ENCODE measurements at regions not wholly inside any gene's neighbourhood (a gene's known extent, or its start where the extent isn't known, plus 50 kb on each side); places are given as distances from the start of the nearest gene placed in this dataset.

GRCh38 chr3:80994767-80995166, 766.7 kb downstream of the GBE1 start:
- no peak for TF ChIP-seq CTCF (IDR thresholded peaks at IDR 0.05; ENCODE audit: insufficient read depth, low read length, poor library complexity, severe bottlenecking)
- Histone ChIP-seq H3K27me3 (ENCODE audit: control insufficient read depth, insufficient read depth, low read length) (no peaks in the 10 kb centered on the region), H3K36me3 (ENCODE audit: control insufficient read depth, insufficient read depth, low read length) (no peaks in the 10 kb centered on the region), H3K4me3 (ENCODE audit: low read depth, low read length) (no peak overlapping the region)
- DNase-seq (ENCODE audit: low read depth): no peak

- H3K27me3 ChIP-seq (ENCODE audit: control insufficient read depth, insufficient read depth, low read length): no peaks in the 10 kb centered on the region
- H3K36me3 ChIP-seq (ENCODE audit: control insufficient read depth, insufficient read depth, low read length): no peaks in the 10 kb centered on the region
- no peak for TF ChIP-seq CTCF (IDR thresholded peaks at IDR 0.05; ENCODE audit: insufficient read depth, low read length, poor library complexity, severe bottlenecking)
- no peak overlapping the region for H3K4me3 ChIP-seq (ENCODE audit: low read depth, low read length)
- DNase-seq (ENCODE audit: low read depth): no peak
Observed at GRCh38 chr3:80994085-80994665, 767.3 kb downstream of the GBE1 start.

- no peak for TF ChIP-seq CTCF (IDR thresholded peaks at IDR 0.05; ENCODE audit: insufficient read depth, low read length, poor library complexity, severe bottlenecking)
- Histone ChIP-seq H3K36me3 (ENCODE audit: control insufficient read depth, insufficient read depth, low read length) (no peaks in the 10 kb centered on the region), H3K4me3 (ENCODE audit: low read depth, low read length) (no peak overlapping the region), H3K27me3 (ENCODE audit: control insufficient read depth, insufficient read depth, low read length) (no peaks in the 10 kb centered on the region)
- no peak for DNase-seq (ENCODE audit: low read depth)
Observed at GRCh38 chr3:80993241-80993945, 768.1 kb downstream of the GBE1 start.

- no peak for TF ChIP-seq CTCF (IDR thresholded peaks at IDR 0.05; ENCODE audit: insufficient read depth, low read length, poor library complexity, severe bottlenecking)
- no peaks in the 10 kb centered on the region for H3K36me3 ChIP-seq (ENCODE audit: control insufficient read depth, insufficient read depth, low read length)
- no peaks in the 10 kb centered on the region for H3K27me3 ChIP-seq (ENCODE audit: control insufficient read depth, insufficient read depth, low read length)
- no peak for DNase-seq (ENCODE audit: low read depth)
- no peak overlapping the region for H3K4me3 ChIP-seq (ENCODE audit: low read depth, low read length)
Observed at GRCh38 chr3:80983753-80984152, 777.7 kb downstream of the GBE1 start.

- no peak overlapping the region for H3K4me3 ChIP-seq (ENCODE audit: low read depth, low read length)
- H3K27me3 ChIP-seq (ENCODE audit: control insufficient read depth, insufficient read depth, low read length): no peaks in the 10 kb centered on the region
- no peak for DNase-seq (ENCODE audit: low read depth)
- no peaks in the 10 kb centered on the region for H3K36me3 ChIP-seq (ENCODE audit: control insufficient read depth, insufficient read depth, low read length)
- no peak for TF ChIP-seq CTCF (IDR thresholded peaks at IDR 0.05; ENCODE audit: insufficient read depth, low read length, poor library complexity, severe bottlenecking)
Observed at GRCh38 chr3:80978216-80978969, 783.1 kb downstream of the GBE1 start.

Measured in kidney epithelial cell (primary cell).